ENCODE measurements at regions not wholly inside any gene's neighbourhood (a gene's known extent, or its start where the extent isn't known, plus 50 kb on each side); places are given as distances from the start of the nearest gene placed in this dataset.

GRCh38 chr2:2942906-2943305 lies 434.7 kb downstream of the EIPR1 start:
- H3F3A ChIP-seq (ENCODE audit: insufficient read depth, low read length): no peaks in the 10 kb centered on the region
- no peaks in the 10 kb centered on the region for H3K9me3 ChIP-seq (replicated peaks; ENCODE audit: insufficient read depth, low read length)
- no peak overlapping the region for H2AFZ ChIP-seq (ENCODE audit: low read length)
- H4K20me1 ChIP-seq (ENCODE audit: insufficient read depth, low read length): no peaks in the 10 kb centered on the region
- no peaks in the 10 kb centered on the region for H3K9me2 ChIP-seq (replicated peaks; ENCODE audit: insufficient read depth, low read length)
- H3K36me3 ChIP-seq (replicated peaks; ENCODE audit: insufficient read depth, low read length): no peaks in the 10 kb centered on the region
- no peak for TF ChIP-seq CTCF (IDR thresholded peaks at IDR 0.05; ENCODE audit: low read length)
- H3K27me3 ChIP-seq (replicated peaks; ENCODE audit: insufficient read depth, low read length): no peaks in the 10 kb centered on the region
- H3K79me2 ChIP-seq (ENCODE audit: low read length): no peaks in the 10 kb centered on the region
- no peak overlapping the region for H3K4me2 ChIP-seq (ENCODE audit: low read depth, low read length)
- H3K4me3 ChIP-seq (ENCODE audit: low read length): no peak overlapping the region
- H3K4me1 ChIP-seq (ENCODE audit: low read length): no peaks in the 10 kb centered on the region
- no peak overlapping the region for H3K9ac ChIP-seq (ENCODE audit: low read length)
- DNase-seq: no peak
- no peak overlapping the region for H3K27ac ChIP-seq (ENCODE audit: low read length)

GRCh38 chr2:2942225-2942624 lies 435.4 kb downstream of the EIPR1 start:
- no peak for DNase-seq
- Histone ChIP-seq H3K4me2 (ENCODE audit: low read depth, low read length) (no peak overlapping the region), H3K9ac (ENCODE audit: low read length) (no peak overlapping the region), H3K9me2 (replicated peaks; ENCODE audit: insufficient read depth, low read length) (no peaks in the 10 kb centered on the region), H3K36me3 (replicated peaks; ENCODE audit: insufficient read depth, low read length) (no peaks in the 10 kb centered on the region), H3K79me2 (ENCODE audit: low read length) (no peaks in the 10 kb centered on the region), H3K9me3 (replicated peaks; ENCODE audit: insufficient read depth, low read length) (no peaks in the 10 kb centered on the region), H3F3A (ENCODE audit: insufficient read depth, low read length) (no peaks in the 10 kb centered on the region), H3K4me3 (ENCODE audit: low read length) (no peak overlapping the region), H3K27me3 (replicated peaks; ENCODE audit: insufficient read depth, low read length) (no peaks in the 10 kb centered on the region), H2AFZ (ENCODE audit: low read length) (no peak overlapping the region), H4K20me1 (ENCODE audit: insufficient read depth, low read length) (no peaks in the 10 kb centered on the region), H3K27ac (ENCODE audit: low read length) (no peak overlapping the region), H3K4me1 (ENCODE audit: low read length) (no peaks in the 10 kb centered on the region)
- TF ChIP-seq CTCF (IDR thresholded peaks at IDR 0.05; ENCODE audit: low read length) (no peak), EZH2phosphoT487 (IDR thresholded peaks at IDR 0.05; ENCODE audit: low read length) (no peak), EZH2 (optimal IDR thresholded peaks at IDR 0.05; ENCODE audit: low read depth, low read length) (no peak)

- Histone ChIP-seq H2AFZ (ENCODE audit: low read length) (no peak overlapping the region), H4K20me1 (ENCODE audit: insufficient read depth, low read length) (no peaks in the 10 kb centered on the region), H3K79me2 (ENCODE audit: low read length) (no peaks in the 10 kb centered on the region), H3K4me3 (ENCODE audit: low read length) (no peak overlapping the region), H3K9me2 (replicated peaks; ENCODE audit: insufficient read depth, low read length) (no peaks in the 10 kb centered on the region), H3K9ac (ENCODE audit: low read length) (no peak overlapping the region), H3F3A (ENCODE audit: insufficient read depth, low read length) (no peaks in the 10 kb centered on the region), H3K4me1 (ENCODE audit: low read length) (no peaks in the 10 kb centered on the region), H3K27me3 (replicated peaks; ENCODE audit: insufficient read depth, low read length) (no peaks in the 10 kb centered on the region), H3K27ac (ENCODE audit: low read length) (no peak overlapping the region), H3K9me3 (replicated peaks; ENCODE audit: insufficient read depth, low read length) (no peaks in the 10 kb centered on the region), H3K36me3 (replicated peaks; ENCODE audit: insufficient read depth, low read length) (no peaks in the 10 kb centered on the region), H3K4me2 (ENCODE audit: low read depth, low read length) (no peak overlapping the region)
- TF ChIP-seq CTCF (IDR thresholded peaks at IDR 0.05; ENCODE audit: low read length) (no peak), EZH2phosphoT487 (IDR thresholded peaks at IDR 0.05; ENCODE audit: low read length) (no peak), EZH2 (optimal IDR thresholded peaks at IDR 0.05; ENCODE audit: low read depth, low read length) (no peak)
- DNase-seq: no peak
Observed at GRCh38 chr2:2941205-2941604, 436.4 kb downstream of the EIPR1 start.

GRCh38 chr2:2940702-2941101 lies 436.9 kb downstream of the EIPR1 start:
- Histone ChIP-seq H3K27ac (ENCODE audit: low read length) (no peak overlapping the region), H2AFZ (ENCODE audit: low read length) (no peak overlapping the region), H3K4me3 (ENCODE audit: low read length) (no peak overlapping the region), H4K20me1 (ENCODE audit: insufficient read depth, low read length) (no peaks in the 10 kb centered on the region), H3K79me2 (ENCODE audit: low read length) (no peaks in the 10 kb centered on the region), H3K9ac (ENCODE audit: low read length) (no peak overlapping the region), H3K27me3 (replicated peaks; ENCODE audit: insufficient read depth, low read length) (no peaks in the 10 kb centered on the region), H3K9me2 (replicated peaks; ENCODE audit: insufficient read depth, low read length) (no peaks in the 10 kb centered on the region), H3F3A (ENCODE audit: insufficient read depth, low read length) (no peaks in the 10 kb centered on the region), H3K9me3 (replicated peaks; ENCODE audit: insufficient read depth, low read length) (no peaks in the 10 kb centered on the region), H3K4me1 (ENCODE audit: low read length) (no peaks in the 10 kb centered on the region), H3K4me2 (ENCODE audit: low read depth, low read length) (no peak overlapping the region), H3K36me3 (replicated peaks; ENCODE audit: insufficient read depth, low read length) (no peaks in the 10 kb centered on the region)
- no peak for DNase-seq
- TF ChIP-seq CTCF (IDR thresholded peaks at IDR 0.05; ENCODE audit: low read length) (no peak), EZH2 (optimal IDR thresholded peaks at IDR 0.05; ENCODE audit: low read depth, low read length) (no peak), EZH2phosphoT487 (IDR thresholded peaks at IDR 0.05; ENCODE audit: low read length) (no peak)

All from MM.1S (cell line).